HEK293T (cell line): ENCODE measurements at regions not wholly inside any gene's neighbourhood (a gene's known extent, or its start where the extent isn't known, plus 50 kb on each side); places are given as distances from the start of the nearest gene placed in this dataset.

ENCODE experiments used
- ELF4 ChIP-seq: fragments of 450-650 bp; IDR thresholded peaks from 2 replicates; pipeline ENCODE4 v1.6.1; 2017; ENCODE audit warnings: antibody characterized with exemption
- SUZ12 ChIP-seq: fragments of 450-650 bp; IDR thresholded peaks from 2 replicates; pipeline ENCODE4 v1.6.1; 2016; ENCODE audit warnings: mild to moderate bottlenecking

DNA sequence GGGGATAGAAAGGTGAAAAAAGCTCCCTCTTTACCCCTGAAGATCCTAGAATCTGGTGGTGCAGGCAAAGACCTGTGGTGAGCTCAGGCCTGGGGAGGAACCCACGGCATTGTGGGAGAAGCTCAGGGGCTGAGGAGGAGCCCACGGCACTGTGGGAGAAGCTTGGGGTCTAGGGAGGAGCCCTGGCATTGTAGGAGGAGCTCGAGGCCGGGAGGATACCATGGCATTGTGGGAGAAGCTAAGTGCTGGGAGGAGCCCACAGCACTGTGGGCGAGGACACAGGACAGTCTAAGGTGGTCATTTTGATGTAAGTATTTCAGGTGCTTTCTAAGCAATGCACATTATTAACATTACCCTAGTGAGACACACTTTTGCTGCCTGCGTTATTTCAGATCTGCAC, 179.7 kb downstream of the HSD17B3 start:
- TF ChIP-seq SUZ12 (no peak), ELF4 (no peak)
